Left lobe of liver (tissue), 2 donors: ENCODE measurements at regions not wholly inside any gene's neighbourhood (a gene's known extent, or its start where the extent isn't known, plus 50 kb on each side); places are given as distances from the start of the nearest gene placed in this dataset.
A peak's percentile ranks its signal among the peaks of the same experiment; 100 is the strongest.
"Not testable (repeated sequence)": the region's sequence is repeated elsewhere in the genome, so short reads cannot be mapped to it uniquely, and the experiment has no call there.

ENCODE experiments used
- ATAC-seq: fragments of 200-7000 bp; cut with Tn5 transposase; one replicate; pipeline ENCODE4 v1.9.1; 2020; ENCODE audit warnings: mild to moderate bottlenecking, moderate library complexity
- DNase-seq: peaks from one replicate; pipeline ENCODE4 v3.0.0-alpha.2; 2020; ENCODE audit warnings: low spot score
- donor health status: DM: no; HTN: no; CAD: no; lungs with moderate emphysema.
- donor health status: DM: no; HTN: yes; CAD: no.

GRCh38 chr1:70667494-70668170 lies 256.6 kb downstream of the CTH start:
- no peak for DNase-seq
- no peak for ATAC-seq

- ATAC-seq (no peak), DNase-seq (no peak)
Measured at GRCh38 chr1:70671006-70671405, 259.9 kb downstream of the CTH start.

- peak; percentile 20 for ATAC-seq
- DNase-seq = no peak
Measured at GRCh38 chr1:70672442-70672888, 261.4 kb downstream of the CTH start.

GRCh38 chr1:70674941-70675685 lies 264.0 kb downstream of the CTH start:
- ATAC-seq (no peak), DNase-seq (no peak)

GRCh38 chr1:70675737-70676156 lies 264.7 kb downstream of the CTH start:
- DNase-seq (no peak), ATAC-seq (no peak)

- ATAC-seq (peak; percentile 100), DNase-seq (peak; percentile 78)
Measured at GRCh38 chr1:70685300-70686286, 274.5 kb downstream of the CTH start.

GRCh38 chr1:70688580-70688979 lies 277.5 kb downstream of the CTH start:
- no peak for ATAC-seq
- DNase-seq = no peak

- no peak for ATAC-seq
- no peak for DNase-seq
Measured at GRCh38 chr1:70706381-70707037, 295.4 kb downstream of the CTH start.

GRCh38 chr1:70707214-70707613 lies 296.1 kb downstream of the CTH start:
- DNase-seq = no peak
- no peak for ATAC-seq

- DNase-seq (no peak), ATAC-seq (no peak)
Measured at GRCh38 chr1:70714149-70714548, 303.1 kb downstream of the CTH start.

- no peak for DNase-seq
- no peak for ATAC-seq
Measured at GRCh38 chr1:70717211-70717610, 306.1 kb downstream of the CTH start.

GRCh38 chr1:70717656-70718055 lies 306.6 kb downstream of the CTH start:
- no peak for ATAC-seq
- no peak for DNase-seq

GRCh38 chr1:70718086-70718630 lies 307.1 kb downstream of the CTH start:
- ATAC-seq = no peak
- no peak for DNase-seq

GRCh38 chr1:70719154-70719553 lies 308.1 kb downstream of the CTH start:
- DNase-seq (no peak), ATAC-seq (no peak)

GRCh38 chr1:70720109-70720508 lies 309.0 kb downstream of the CTH start:
- ATAC-seq = no peak

GRCh38 chr1:70720521-70720920 lies 309.5 kb downstream of the CTH start:
- no peak for DNase-seq
- ATAC-seq = no peak

More at GRCh38 chr1:70720109-70720508, 309.0 kb downstream of the CTH start:
- DNase-seq = no peak

- ATAC-seq (no peak), DNase-seq (no peak)
Measured at GRCh38 chr1:70727886-70728489, 316.9 kb downstream of the CTH start.

- DNase-seq, ATAC-seq: not testable (repeated sequence)
Measured at GRCh38 chr1:70736518-70736917, 311.1 kb downstream of the PTGER3 start.

GRCh38 chr1:70737125-70737524 lies 310.5 kb downstream of the PTGER3 start:
- ATAC-seq (no peak), DNase-seq (no peak)

GRCh38 chr1:70738624-70739023 lies 309.0 kb downstream of the PTGER3 start:
- DNase-seq (no peak), ATAC-seq (no peak)
